ENCODE measurements at regions not wholly inside any gene's neighbourhood (a gene's known extent, or its start where the extent isn't known, plus 50 kb on each side); places are given as distances from the start of the nearest gene placed in this dataset.

- no peak for TF ChIP-seq CTCF (IDR thresholded peaks at IDR 0.05)
- Histone ChIP-seq H3K27me3 (no peaks in the 10 kb centered on the region), H3K4me1 (ENCODE audit: control insufficient read depth in 1 of 2, insufficient read depth in 1 of 2, low read depth in 1 of 2, low read length in 1 of 2) (no peaks in the 10 kb centered on the region), H3K27ac (no peak overlapping the region), H3K9me3 (no peaks in the 10 kb centered on the region), H3K4me3 (ENCODE audit: low read depth in 1 of 2, low read length in 1 of 2) (no peak overlapping the region), H3K36me3 (no peaks in the 10 kb centered on the region)
Measured at GRCh38 chr10:63919575-63920279, 398.5 kb downstream of the REEP3 start.

GRCh38 chr10:63920926-63921325 lies 399.7 kb downstream of the REEP3 start:
- Histone ChIP-seq H3K36me3 (no peaks in the 10 kb centered on the region), H3K4me1 (ENCODE audit: control insufficient read depth in 1 of 2, insufficient read depth in 1 of 2, low read depth in 1 of 2, low read length in 1 of 2) (no peaks in the 10 kb centered on the region), H3K27me3 (no peaks in the 10 kb centered on the region), H3K27ac (no peak overlapping the region), H3K4me3 (ENCODE audit: low read depth in 1 of 2, low read length in 1 of 2) (no peak overlapping the region), H3K9me3 (no peaks in the 10 kb centered on the region)
- no peak for TF ChIP-seq CTCF (IDR thresholded peaks at IDR 0.05)

- H3K4me1 ChIP-seq (ENCODE audit: control insufficient read depth in 1 of 2, insufficient read depth in 1 of 2, low read depth in 1 of 2, low read length in 1 of 2) = no peaks in the 10 kb centered on the region
- no peak for TF ChIP-seq CTCF (IDR thresholded peaks at IDR 0.05)
- no peaks in the 10 kb centered on the region for H3K36me3 ChIP-seq
- no peak overlapping the region for H3K27ac ChIP-seq
- H3K9me3 ChIP-seq = no peaks in the 10 kb centered on the region
- H3K4me3 ChIP-seq (ENCODE audit: low read depth in 1 of 2, low read length in 1 of 2) = no peak overlapping the region
- H3K27me3 ChIP-seq = no peaks in the 10 kb centered on the region
Measured at GRCh38 chr10:63921908-63922467, 400.8 kb downstream of the REEP3 start.

- no peak overlapping the region for H3K27ac ChIP-seq
- no peaks in the 10 kb centered on the region for H3K36me3 ChIP-seq
- no peak overlapping the region for H3K4me3 ChIP-seq (ENCODE audit: low read depth in 1 of 2, low read length in 1 of 2)
- no peaks in the 10 kb centered on the region for H3K27me3 ChIP-seq
- no peaks in the 10 kb centered on the region for H3K4me1 ChIP-seq (ENCODE audit: control insufficient read depth in 1 of 2, insufficient read depth in 1 of 2, low read depth in 1 of 2, low read length in 1 of 2)
- no peak for TF ChIP-seq CTCF (IDR thresholded peaks at IDR 0.05)
- H3K9me3 ChIP-seq = no peaks in the 10 kb centered on the region
Measured at GRCh38 chr10:63922468-63923284, 401.5 kb downstream of the REEP3 start.

GRCh38 chr10:63929831-63930467 lies 408.7 kb downstream of the REEP3 start:
- Histone ChIP-seq H3K27me3 (no peaks in the 10 kb centered on the region), H3K9me3 (no peaks in the 10 kb centered on the region), H3K27ac (no peak overlapping the region), H3K36me3 (no peaks in the 10 kb centered on the region), H3K4me1 (ENCODE audit: control insufficient read depth in 1 of 2, insufficient read depth in 1 of 2, low read depth in 1 of 2, low read length in 1 of 2) (no peaks in the 10 kb centered on the region), H3K4me3 (ENCODE audit: low read depth in 1 of 2, low read length in 1 of 2) (no peak overlapping the region)
- no peak for TF ChIP-seq CTCF (IDR thresholded peaks at IDR 0.05)
